K562 (cell line): ENCODE measurements at regions not wholly inside any gene's neighbourhood (a gene's known extent, or its start where the extent isn't known, plus 50 kb on each side); places are given as distances from the start of the nearest gene placed in this dataset.

Source experiments
- ATAC-seq: fragments of 200-7000 bp; cut with Tn5 transposase; 3 replicates; pipeline ENCODE4 v1.9.1; 2020; ENCODE audit warnings: moderate library complexity
- BruUV-seq: library from RNA; stranded (reverse); fragments of 400-500 nt; replicated peaks from 2 replicates; lab custom pipeline; 2021; lab: Mats Ljungman, UMichigan
- CTCF ChIA-PET: fragments of 300-600 bp; formaldehyde crosslinking; extraction: SDS; loops from one replicate; lab custom pipeline; 2021; ENCODE audit warnings: low intra/inter-chr PET ratio; lab: Yijun Ruan, JAX
- POLR2A ChIA-PET: fragments of 300-600, 350-650 bp; sonication (Branson Sonifier 250); formaldehyde crosslinking; extraction: SDS; loops from one replicate; lab custom pipeline; 2021; ENCODE audit warnings: antibody characterized with exemption, inconsistent platforms; lab: Yijun Ruan, JAX
- DNase-seq, 4 experiments: peaks; one replicate each; pipeline versions ENCODE4 v3.0.0 to v3.0.0-alpha.2; 2011 to 2018; ENCODE audit warnings: low spot score in 3 of 4, mixed read lengths in 3 of 4; ENCODE audit errors: extremely low read depth in 1 of 4
- FAIRE-seq: peaks from 2 replicates; lab custom pipeline; 2011; peaks lifted over from hg19 to GRCh38; lab: Jason Lieb, UNC
- H2AFZ ChIP-seq: 2 replicates; pipeline ENCODE4 v1.6.0; 2011; ENCODE audit warnings: low read depth, low read length, control low read depth, inconsistent platforms
- H3K27ac ChIP-seq: fragments of 200-600 bp; 3 replicates; pipeline ENCODE4 v1.8.0; 2011; ENCODE audit warnings: low read depth, mild to moderate bottlenecking, control low read depth, inconsistent platforms, low read length, moderate library complexity, mixed read lengths; ENCODE audit errors: extremely low read depth
- H3K27me3 ChIP-seq, 2 experiments: fragments of 300-600 bp in 1 of 2; 2 replicates in 1 of 2; 3 replicates in 1 of 2; pipeline versions ENCODE4 v1.6.0 to v1.8.0; 2011; ENCODE audit warnings: inconsistent platforms in 2 of 2, low read length in 2 of 2, mild to moderate bottlenecking in 1 of 2, mixed read lengths in 1 of 2, moderate library complexity in 1 of 2; ENCODE audit not compliant: control insufficient read depth in 2 of 2, insufficient read depth in 2 of 2
- H3K36me3 ChIP-seq: fragments of 300-600 bp; 3 replicates; pipeline ENCODE4 v1.8.0; 2011; ENCODE audit warnings: mild to moderate bottlenecking, low read length, inconsistent platforms; ENCODE audit not compliant: control insufficient read depth, insufficient read depth
- H3K4me1 ChIP-seq, 2 experiments: fragments of 200-600 bp in 1 of 2; replicated peaks in 1 of 2; 2 replicates in 1 of 2; 3 replicates in 1 of 2; pipeline versions ENCODE4 v1.5.1 to v1.8.0; 2011; ENCODE audit warnings: inconsistent platforms in 2 of 2, low read length in 2 of 2, mild to moderate bottlenecking in 1 of 2, mixed read lengths in 1 of 2, moderate library complexity in 1 of 2; ENCODE audit not compliant: control insufficient read depth in 2 of 2, insufficient read depth in 2 of 2
- H3K4me2 ChIP-seq: 2 replicates; pipeline ENCODE4 v1.6.1; 2011; ENCODE audit warnings: low read length, control low read depth, inconsistent platforms, mixed read lengths; ENCODE audit not compliant: insufficient read depth
- H3K4me3 ChIP-seq: fragments of 200-600 bp; sonication (generic), shearing (Covaris generic); 2 replicates; pipeline ENCODE4 v1.5.1; 2016; ENCODE audit warnings: control low read depth, inconsistent platforms
- H3K79me2 ChIP-seq: fragments of 200-600 bp; 3 replicates; pipeline ENCODE4 v1.8.0; 2011; ENCODE audit warnings: low read length, inconsistent platforms; ENCODE audit not compliant: control insufficient read depth, insufficient read depth
- H3K9ac ChIP-seq, 2 experiments: 2 replicates each; pipeline versions ENCODE4 v1.6.0 to v1.6.1; 2011; ENCODE audit warnings: low read depth in 2 of 2, low read length in 2 of 2, control low read depth in 1 of 2, inconsistent platforms in 1 of 2, mild to moderate bottlenecking in 1 of 2, mixed read lengths in 1 of 2; ENCODE audit not compliant: insufficient read depth in 1 of 2
- H3K9me1 ChIP-seq: one replicate; pipeline ENCODE4 v1.6.0; 2011; ENCODE audit warnings: inconsistent platforms, mild to moderate bottlenecking, low read length, moderate library complexity; ENCODE audit not compliant: control insufficient read depth, insufficient read depth
- H3K9me3 ChIP-seq: replicated peaks from 2 replicates; pipeline ENCODE4 v1.5.1; 2011; ENCODE audit warnings: low read depth, low read length, inconsistent platforms; ENCODE audit not compliant: control insufficient read depth, insufficient read depth
- H4K20me1 ChIP-seq: replicated peaks from 2 replicates; pipeline ENCODE4 v1.6.1; 2011; ENCODE audit warnings: low read length, inconsistent platforms, mixed read lengths; ENCODE audit not compliant: control insufficient read depth, insufficient read depth
- MAZ ChIP-seq, 2 experiments: fragments of 450-650 bp in 1 of 2; sonication (generic) in 1 of 2; formaldehyde crosslinking; IDR thresholded peaks in 1 of 2; conservative IDR thresholded peaks in 1 of 2; 2 replicates each; pipeline versions ENCODE4 v1.4.0 to v1.5.0; 2020; ENCODE audit warnings: mild to moderate bottlenecking in 1 of 2, missing genetic modification reagents in 1 of 2
- MIER1 ChIP-seq: fragments of 450-650 bp; IDR thresholded peaks from 2 replicates; pipeline ENCODE4 v1.6.1; 2016; ENCODE audit warnings: antibody characterized with exemption, mild to moderate bottlenecking, low read depth
- RCOR1 ChIP-seq, 2 experiments: IDR thresholded peaks; 2 replicates each; pipeline ENCODE4 v1.6.1; 2012; ENCODE audit warnings: low read depth in 2 of 2, low read length in 2 of 2, borderline replicate concordance in 1 of 2, improper control_type of control experiment in 1 of 2
- RERE ChIP-seq: sonication (generic); formaldehyde crosslinking; IDR thresholded peaks from 2 replicates; pipeline ENCODE4 v1.8.0; 2023; ENCODE audit warnings: missing genetic modification reagents, mild to moderate bottlenecking, borderline replicate concordance
- RNF2 ChIP-seq: sonication (generic); IDR thresholded peaks from 2 replicates; pipeline ENCODE4 v1.6.1; 2016
- SAFB2 ChIP-seq: fragments of 200-400 bp; formaldehyde crosslinking; IDR thresholded peaks from 2 replicates; pipeline ENCODE4 v1.6.1; 2018; ENCODE audit warnings: borderline replicate concordance, low read length, low read depth, moderate library complexity; ENCODE audit not compliant: severe bottlenecking
- THRB ChIP-seq: fragments of 450-650 bp; formaldehyde crosslinking; conservative IDR thresholded peaks from 2 replicates; pipeline ENCODE4 v1.4.0; 2022; ENCODE audit warnings: mild to moderate bottlenecking, missing genetic modification characterization
- VEZF1 ChIP-seq: fragments of 200-800 bp; sonication (Bioruptor generic); IDR thresholded peaks from 2 replicates; pipeline ENCODE4 v1.6.1; 2017; ENCODE audit warnings: missing genetic modification characterization, missing compliant biosample characterization
- ZFX ChIP-seq: sonication (generic); formaldehyde crosslinking; IDR thresholded peaks from 2 replicates; pipeline ENCODE4 v1.8.0; 2022; ENCODE audit warnings: mild to moderate bottlenecking, missing genetic modification reagents, moderate library complexity
- ZNF436 ChIP-seq: fragments of 250-450, 450-650 bp; sonication (Bioruptor Pico); formaldehyde crosslinking; IDR thresholded peaks from 2 replicates; pipeline ENCODE4 v1.7.0; 2020; ENCODE audit warnings: mild to moderate bottlenecking
- ZNF766 ChIP-seq: fragments of 200-800 bp; sonication (Bioruptor generic); conservative IDR thresholded peaks from 2 replicates; pipeline ENCODE4 v1.6.1; 2016; ENCODE audit warnings: missing genetic modification characterization, missing compliant biosample characterization
- WGBS: fragments of 100-300 bp; shearing (Covaris generic); methylation state at CpG from one replicate; pipeline ENCODE4 v1.1.6; 2016; ENCODE audit warnings: low coverage, mixed read lengths; ENCODE audit not compliant: insufficient coverage; ENCODE audit errors: missing lambda C conversion rate; 5-methylcytosine and 5-hydroxymethylcytosine counted together
- in situ Hi-C: fragments of 300-500 bp; cut with MboI; formaldehyde crosslinking; loops from 4 replicates; pipeline ENCODE4 v1.15.0; 2018; ENCODE audit warnings: inconsistent platforms, mixed read lengths
- intact Hi-C: fragments of 100-400 bp; cut with micrococcal nuclease; formaldehyde crosslinking; loops from 2 replicates; pipeline ENCODE4 v1.14.2; 2022

GRCh38 chr1:4464478-4464877 is 189.9 kb upstream of the AJAP1 start:
- POLR2A ChIA-PET = interaction anchor here (0.7 kb wide), 1 partner anchor 574 kb away, joined by 3 read pairs; no protein-coding TSS in a partner anchor
- Histone ChIP-seq H3K4me1 (no peaks in the 10 kb centered on the region), H3K79me2 (no peaks in the 10 kb centered on the region), H3K9me3 (no peaks in the 10 kb centered on the region), H3K27ac (no peak overlapping the region), H3K27me3 (peaks cover 0 to 16% of the 10 kb centered on the region in 2 experiments; a peak in 2 of 5 replicates), H3K4me2 (no peak overlapping the region), H3K9ac (no peak overlapping the region), H3K4me3 (no peak overlapping the region), H4K20me1 (peaks cover 4% of the 10 kb centered on the region; the same call in 1 of the 2 replicates), H2AFZ (no peak overlapping the region), H3K9me1 (no peaks in the 10 kb centered on the region), H3K36me3 (no peaks in the 10 kb centered on the region)
- WGBS = 0% methylated on average over 3 of the region's 3 CpGs
- DNase-seq = no peak
- intact Hi-C loops = no loop called here
- no peak for TF ChIP-seq ZNF766
- no peak for TF ChIP-seq VEZF1 (CRISPR knock-in tag)
- no peak for TF ChIP-seq RCOR1 (IDR thresholded peaks at IDR 0.05; ENCODE audit: borderline replicate concordance in 1 of 2, low read depth in 2 of 2, low read length in 2 of 2)
- TF ChIP-seq ZFX = no peak
- TF ChIP-seq MIER1 = no peak
- TF ChIP-seq THRB (CRISPR knock-in tag) = no peak
- no peak for TF ChIP-seq MAZ (CRISPR knock-in tag; conservative IDR thresholded peaks at IDR 0.05 in 1 of 2, IDR thresholded peaks at IDR 0.05 in 1 of 2)
- no peak for TF ChIP-seq RNF2
- no peak for TF ChIP-seq RERE (CRISPR knock-in tag)
- TF ChIP-seq ZNF436 = no peak
- TF ChIP-seq SAFB2 = no peak
- CTCF ChIA-PET = no interaction called here
- no TSS peak for BruUV-seq
- in situ Hi-C loops = no loop called here
- no peak for ATAC-seq
- no peak for FAIRE-seq
